ENCODE measurements at regions not wholly inside any gene's neighbourhood (a gene's known extent, or its start where the extent isn't known, plus 50 kb on each side); places are given as distances from the start of the nearest gene placed in this dataset.

DNA sequence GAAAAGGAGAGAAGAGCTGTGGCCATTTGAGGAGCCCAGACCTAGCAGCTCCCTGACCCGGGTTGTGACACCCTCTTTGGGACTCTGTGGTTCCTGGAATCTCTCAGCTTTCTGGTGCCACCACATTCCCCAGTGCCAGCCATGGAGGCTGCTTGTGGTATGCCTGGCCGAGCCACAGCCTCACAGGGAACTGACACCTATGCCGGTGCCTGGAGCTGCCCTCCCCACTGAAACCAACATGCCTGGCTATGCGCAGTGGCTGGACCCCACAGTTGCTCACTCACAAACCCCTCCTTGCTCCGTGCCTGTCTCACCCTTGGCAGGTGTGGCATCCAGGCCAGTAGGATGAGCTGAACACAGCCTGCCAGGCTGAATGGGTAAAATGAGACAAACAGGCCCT is 749.4 kb downstream of the ARAP2 start:
- Histone ChIP-seq H3K23me2 (ENCODE audit: low read depth, low read length) (no peaks in the 10 kb centered on the region), H3K4me3 (ENCODE audit: extremely low read depth in 1 of 4, insufficient read depth in 2 of 4, low read depth in 3 of 4, low read length in 4 of 4) (no peak overlapping the region), H2BK12ac (ENCODE audit: low read depth, low read length) (no peak overlapping the region), H3K79me2 (ENCODE audit: control insufficient read depth in 1 of 2, insufficient read depth in 2 of 2, low read length in 2 of 2) (no peaks in the 10 kb centered on the region), H2AFZ (ENCODE audit: low read length) (no peak overlapping the region), H3K27me3 (replicated peaks in 1 of 4; ENCODE audit: control insufficient read depth in 3 of 4, extremely low read depth in 1 of 4, insufficient read depth in 3 of 4, low read length in 3 of 4) (no peaks in the 10 kb centered on the region), H3K4me1 (replicated peaks in 1 of 4; ENCODE audit: control insufficient read depth in 3 of 4, insufficient read depth in 4 of 4, low read length in 3 of 4) (no peaks in the 10 kb centered on the region), H3K4ac (replicated peaks; ENCODE audit: insufficient read length, low read depth, low read length) (no peak overlapping the region), H3K56ac (replicated peaks; ENCODE audit: insufficient read length, low read depth, low read length) (no peak overlapping the region), H3K27ac (ENCODE audit: low read depth, low read length) (no peak overlapping the region), H3K23ac (ENCODE audit: insufficient read length) (no peak overlapping the region), H3K9me3 (ENCODE audit: insufficient read depth in 2 of 2, low read depth in 1 of 2, low read length in 1 of 2) (peaks cover 3 to 6% of the 10 kb centered on the region in 2 experiments; a peak in 2 of 4 replicates), H4K5ac (ENCODE audit: insufficient read length, low read depth, low read length) (no peak overlapping the region), H3K14ac (ENCODE audit: insufficient read length) (no peak overlapping the region), H2BK15ac (ENCODE audit: low read length) (no peak overlapping the region), H2BK5ac (ENCODE audit: low read depth, low read length) (no peak overlapping the region), H3K9ac (replicated peaks in 1 of 4; ENCODE audit: extremely low read depth in 1 of 4, low read depth in 3 of 4, low read length in 3 of 4) (no peak overlapping the region), H4K91ac (replicated peaks; ENCODE audit: insufficient read length, low read length) (no peak overlapping the region), H4K8ac (ENCODE audit: extremely low read depth, insufficient read depth, low read length) (no peak overlapping the region), H3K36me3 (ENCODE audit: control insufficient read depth in 2 of 4, insufficient read depth in 4 of 4, low read length in 3 of 4) (no peaks in the 10 kb centered on the region), H2AK5ac (ENCODE audit: low read depth, low read length) (no peak overlapping the region), H4K20me1 (replicated peaks in 1 of 2; ENCODE audit: control insufficient read depth in 1 of 2, insufficient read depth in 2 of 2, low read length in 2 of 2) (no peaks in the 10 kb centered on the region), H2BK120ac (replicated peaks; ENCODE audit: low read depth, low read length) (no peak overlapping the region), H3K4me2 (ENCODE audit: insufficient read depth in 1 of 2, low read depth in 2 of 2, low read length in 2 of 2) (no peak overlapping the region), H3K18ac (ENCODE audit: extremely low read depth, low read length) (no peak overlapping the region), H3K79me1 (ENCODE audit: low read depth, low read length) (no peaks in the 10 kb centered on the region), H2BK20ac (ENCODE audit: low read length) (no peak overlapping the region)
- DNase-seq (ENCODE audit: low read depth in 1 of 2, low spot score in 2 of 2) (no peak), FAIRE-seq (no peak)
- 94% methylated on average over 5 of the region's 5 CpGs; no CpG with 5 or more reads in 1 of the 2 experiments for WGBS, 2 experiments (ENCODE audit: extremely low coverage in 1 of 2, insufficient coverage in 1 of 2, insufficient read length in 1 of 2, insufficient replicate concordance in 2 of 2, low coverage in 1 of 2, low lambda C conversion rate in 2 of 2, missing lambda C conversion rate in 1 of 2)
- CTCF ChIA-PET (ENCODE audit: partially characterized antibody) = interaction anchor here (0.7 to 1.3 kb wide), 2 partner anchors 14 to 231 kb away, joined by 3 to 4 read pairs; no protein-coding TSS in a partner anchor
- POLR2A ChIA-PET (ENCODE audit: partially characterized antibody) = no interaction called here
- TF ChIP-seq FOSL1 (IDR thresholded peaks at IDR 0.05; ENCODE audit: insufficient read depth, low read depth, low read length) (no peak), NRF1 (IDR thresholded peaks at IDR 0.05; ENCODE audit: low read depth, low read length) (no peak), E2F6 (IDR thresholded peaks at IDR 0.05) (no peak), TAF7 (optimal IDR thresholded peaks at IDR 0.05; ENCODE audit: borderline replicate concordance, low read depth, low read length) (no peak), GTF2F1 (IDR thresholded peaks at IDR 0.05; ENCODE audit: borderline replicate concordance, low read depth, low read length) (no peak), TBP (IDR thresholded peaks at IDR 0.05; ENCODE audit: low read depth, low read length) (no peak), SP1 (IDR thresholded peaks at IDR 0.05; ENCODE audit: low read depth, low read length) (no peak), KDM4A (IDR thresholded peaks at IDR 0.05; ENCODE audit: low read depth, low read length, severe bottlenecking) (no peak), NANOG (IDR thresholded peaks at IDR 0.05; ENCODE audit: insufficient read depth, low read depth, low read length, poor library complexity, severe bottlenecking) (no peak), RXRA (IDR thresholded peaks at IDR 0.05; ENCODE audit: insufficient read depth, low read depth, low read length) (no peak), GABPA (IDR thresholded peaks at IDR 0.05; ENCODE audit: borderline replicate concordance, insufficient read depth, low read length) (no peak), EGR1 (IDR thresholded peaks at IDR 0.05; ENCODE audit: borderline replicate concordance, low read depth, low read length) (no peak), POLR2A (IDR thresholded peaks at IDR 0.05; ENCODE audit: control extremely low read depth in 1 of 2, low read depth in 2 of 2, low read length in 2 of 2) (no peak)
- TF ChIP-seq, protein P1, sequence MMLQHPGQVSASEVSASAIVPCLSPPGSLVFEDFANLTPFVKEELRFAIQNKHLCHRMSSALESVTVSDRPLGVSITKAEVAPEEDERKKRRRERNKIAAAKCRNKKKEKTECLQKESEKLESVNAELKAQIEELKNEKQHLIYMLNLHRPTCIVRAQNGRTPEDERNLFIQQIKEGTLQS (IDR thresholded peaks at IDR 0.05; ENCODE audit: insufficient read depth, low read depth, low read length) = no peak
